ENCODE measurements at regions not wholly inside any gene's neighbourhood (a gene's known extent, or its start where the extent isn't known, plus 50 kb on each side); places are given as distances from the start of the nearest gene placed in this dataset.

- peak; percentile 76; the same call in 2 of the 3 replicates for ATAC-seq
- TF ChIP-seq ZC3H10 (CRISPR knock-in tag; IDR thresholded peaks at IDR 0.05) (no peak), ZFP30 (CRISPR knock-in tag; IDR thresholded peaks at IDR 0.05) (no peak)
Observed at GRCh38 chr16:76653390-76654026, 376.3 kb downstream of the CNTNAP4 start.

- ATAC-seq: no peak
- TF ChIP-seq BACH2 (CRISPR knock-in tag; IDR thresholded peaks at IDR 0.05; ENCODE audit: borderline replicate concordance) (no peak), SNAI2 (CRISPR knock-in tag; IDR thresholded peaks at IDR 0.05) (no peak), GLIS3 (CRISPR knock-in tag; IDR thresholded peaks at IDR 0.05) (no peak), TCF4 (CRISPR knock-in tag; IDR thresholded peaks at IDR 0.05; ENCODE audit: borderline replicate concordance) (no peak), ARNTL (CRISPR knock-in tag; IDR thresholded peaks at IDR 0.05; ENCODE audit: borderline replicate concordance, low read depth) (no peak)
Observed at GRCh38 chr16:76654088-76654820, 377.1 kb downstream of the CNTNAP4 start.

GRCh38 chr16:76656994-76657393 is 379.8 kb downstream of the CNTNAP4 start:
- peak; percentile 34; the same call in 1 of the 3 replicates for ATAC-seq
- TF ChIP-seq CREB5 (CRISPR knock-in tag; IDR thresholded peaks at IDR 0.05; ENCODE audit: low read depth) (no peak), PPARA (CRISPR knock-in tag; IDR thresholded peaks at IDR 0.05; ENCODE audit: borderline replicate concordance) (no peak), SNAI2 (CRISPR knock-in tag; IDR thresholded peaks at IDR 0.05) (no peak), ARNTL (CRISPR knock-in tag; IDR thresholded peaks at IDR 0.05; ENCODE audit: borderline replicate concordance, low read depth) (no peak), TCF4 (CRISPR knock-in tag; IDR thresholded peaks at IDR 0.05; ENCODE audit: borderline replicate concordance) (peak; percentile 89), OSR1 (CRISPR knock-in tag; IDR thresholded peaks at IDR 0.05) (no peak)
- TF ChIP-seq, protein P1, sequence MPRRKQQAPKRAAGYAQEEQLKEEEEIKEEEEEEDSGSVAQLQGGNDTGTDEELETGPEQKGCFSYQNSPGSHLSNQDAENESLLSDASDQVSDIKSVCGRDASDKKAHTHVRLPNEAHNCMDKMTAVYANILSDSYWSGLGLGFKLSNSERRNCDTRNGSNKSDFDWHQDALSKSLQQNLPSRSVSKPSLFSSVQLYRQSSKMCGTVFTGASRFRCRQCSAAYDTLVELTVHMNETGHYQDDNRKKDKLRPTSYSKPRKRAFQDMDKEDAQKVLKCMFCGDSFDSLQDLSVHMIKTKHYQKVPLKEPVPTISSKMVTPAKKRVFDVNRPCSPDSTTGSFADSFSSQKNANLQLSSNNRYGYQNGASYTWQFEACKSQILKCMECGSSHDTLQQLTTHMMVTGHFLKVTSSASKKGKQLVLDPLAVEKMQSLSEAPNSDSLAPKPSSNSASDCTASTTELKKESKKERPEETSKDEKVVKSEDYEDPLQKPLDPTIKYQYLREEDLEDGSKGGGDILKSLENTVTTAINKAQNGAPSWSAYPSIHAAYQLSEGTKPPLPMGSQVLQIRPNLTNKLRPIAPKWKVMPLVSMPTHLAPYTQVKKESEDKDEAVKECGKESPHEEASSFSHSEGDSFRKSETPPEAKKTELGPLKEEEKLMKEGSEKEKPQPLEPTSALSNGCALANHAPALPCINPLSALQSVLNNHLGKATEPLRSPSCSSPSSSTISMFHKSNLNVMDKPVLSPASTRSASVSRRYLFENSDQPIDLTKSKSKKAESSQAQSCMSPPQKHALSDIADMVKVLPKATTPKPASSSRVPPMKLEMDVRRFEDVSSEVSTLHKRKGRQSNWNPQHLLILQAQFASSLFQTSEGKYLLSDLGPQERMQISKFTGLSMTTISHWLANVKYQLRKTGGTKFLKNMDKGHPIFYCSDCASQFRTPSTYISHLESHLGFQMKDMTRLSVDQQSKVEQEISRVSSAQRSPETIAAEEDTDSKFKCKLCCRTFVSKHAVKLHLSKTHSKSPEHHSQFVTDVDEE (CRISPR knock-in tag; IDR thresholded peaks at IDR 0.05): no peak; the same call in none of the 2 replicates
- TF ChIP-seq, protein P2, sequence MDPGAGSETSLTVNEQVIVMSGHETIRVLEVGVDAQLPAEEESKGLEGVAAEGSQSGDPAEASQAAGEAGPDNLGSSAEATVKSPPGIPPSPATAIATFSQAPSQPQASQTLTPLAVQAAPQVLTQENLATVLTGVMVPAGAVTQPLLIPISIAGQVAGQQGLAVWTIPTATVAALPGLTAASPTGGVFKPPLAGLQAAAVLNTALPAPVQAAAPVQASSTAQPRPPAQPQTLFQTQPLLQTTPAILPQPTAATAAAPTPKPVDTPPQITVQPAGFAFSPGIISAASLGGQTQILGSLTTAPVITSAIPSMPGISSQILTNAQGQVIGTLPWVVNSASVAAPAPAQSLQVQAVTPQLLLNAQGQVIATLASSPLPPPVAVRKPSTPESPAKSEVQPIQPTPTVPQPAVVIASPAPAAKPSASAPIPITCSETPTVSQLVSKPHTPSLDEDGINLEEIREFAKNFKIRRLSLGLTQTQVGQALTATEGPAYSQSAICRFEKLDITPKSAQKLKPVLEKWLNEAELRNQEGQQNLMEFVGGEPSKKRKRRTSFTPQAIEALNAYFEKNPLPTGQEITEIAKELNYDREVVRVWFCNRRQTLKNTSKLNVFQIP (CRISPR knock-in tag; IDR thresholded peaks at IDR 0.05; ENCODE audit: borderline replicate concordance, low read depth): no peak

- ATAC-seq: no peak
- TF ChIP-seq SNAI2 (CRISPR knock-in tag; IDR thresholded peaks at IDR 0.05) (no peak), TOX (CRISPR knock-in tag; IDR thresholded peaks at IDR 0.05; ENCODE audit: borderline replicate concordance) (no peak), ZNF70 (CRISPR knock-in tag; IDR thresholded peaks at IDR 0.05) (no peak), ISL1 (CRISPR knock-in tag; IDR thresholded peaks at IDR 0.05) (no peak), ZNF8 (CRISPR knock-in tag; IDR thresholded peaks at IDR 0.05) (no peak), CREB5 (CRISPR knock-in tag; IDR thresholded peaks at IDR 0.05; ENCODE audit: low read depth) (no peak), ZFP3 (CRISPR knock-in tag; IDR thresholded peaks at IDR 0.05) (no peak), GLIS3 (CRISPR knock-in tag; IDR thresholded peaks at IDR 0.05) (no peak), OSR1 (CRISPR knock-in tag; IDR thresholded peaks at IDR 0.05) (no peak), ZNF565 (CRISPR knock-in tag; conservative IDR thresholded peaks at IDR 0.05; ENCODE audit: low read depth) (no peak), ESRRG (CRISPR knock-in tag; IDR thresholded peaks at IDR 0.05) (no peak), BACH2 (CRISPR knock-in tag; IDR thresholded peaks at IDR 0.05; ENCODE audit: borderline replicate concordance) (no peak), CSDC2 (CRISPR knock-in tag; IDR thresholded peaks at IDR 0.05) (no peak), ZFP30 (CRISPR knock-in tag; IDR thresholded peaks at IDR 0.05) (no peak), ZC3H10 (CRISPR knock-in tag; IDR thresholded peaks at IDR 0.05) (no peak)
- TF ChIP-seq, protein P3, sequence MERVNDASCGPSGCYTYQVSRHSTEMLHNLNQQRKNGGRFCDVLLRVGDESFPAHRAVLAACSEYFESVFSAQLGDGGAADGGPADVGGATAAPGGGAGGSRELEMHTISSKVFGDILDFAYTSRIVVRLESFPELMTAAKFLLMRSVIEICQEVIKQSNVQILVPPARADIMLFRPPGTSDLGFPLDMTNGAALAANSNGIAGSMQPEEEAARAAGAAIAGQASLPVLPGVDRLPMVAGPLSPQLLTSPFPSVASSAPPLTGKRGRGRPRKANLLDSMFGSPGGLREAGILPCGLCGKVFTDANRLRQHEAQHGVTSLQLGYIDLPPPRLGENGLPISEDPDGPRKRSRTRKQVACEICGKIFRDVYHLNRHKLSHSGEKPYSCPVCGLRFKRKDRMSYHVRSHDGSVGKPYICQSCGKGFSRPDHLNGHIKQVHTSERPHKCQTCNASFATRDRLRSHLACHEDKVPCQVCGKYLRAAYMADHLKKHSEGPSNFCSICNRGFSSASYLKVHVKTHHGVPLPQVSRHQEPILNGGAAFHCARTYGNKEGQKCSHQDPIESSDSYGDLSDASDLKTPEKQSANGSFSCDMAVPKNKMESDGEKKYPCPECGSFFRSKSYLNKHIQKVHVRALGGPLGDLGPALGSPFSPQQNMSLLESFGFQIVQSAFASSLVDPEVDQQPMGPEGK (CRISPR knock-in tag; IDR thresholded peaks at IDR 0.05; ENCODE audit: borderline replicate concordance): no peak
Observed at GRCh38 chr16:76661691-76662235, 384.6 kb downstream of the CNTNAP4 start.

Measured in SK-N-SH treated with all-trans-retinoic acid at 6 μM for 48 hours (cell line).